Activated naive CD4-positive, alpha-beta T cell treated with anti-CD3 and anti-CD28 coated beads, Interleukin-2, amount 50 U/mL, for 72 hours (primary cell): ENCODE measurements at regions not wholly inside any gene's neighbourhood (a gene's known extent, or its start where the extent isn't known, plus 50 kb on each side); places are given as distances from the start of the nearest gene placed in this dataset.
"Not testable (repeated sequence)": the region's sequence is repeated elsewhere in the genome, so short reads cannot be mapped to it uniquely, and the experiment has no call there.

Source experiments
- ATAC-seq, 2 donors: fragments of 150-1000 bp; cut with Tn5 transposase; 2 replicates each; pipeline ENCODE4 v1.10.0; 2021; ENCODE audit warnings: mild to moderate bottlenecking in 2 of 2, moderate library complexity in 2 of 2
- DNase-seq, 2 donors: peaks; one replicate each; pipeline ENCODE4 v3.0.0; 2021 to 2022; ENCODE audit warnings: low spot score in 2 of 2
- H3K27ac Mint-ChIP-seq, 2 donors: one replicate each; pipeline ENCODE4 v1.8.0; 2022; ENCODE audit warnings: mild to moderate bottlenecking in 2 of 2, mixed read lengths in 2 of 2
- H3K36me3 Mint-ChIP-seq, 2 donors: one replicate each; pipeline ENCODE4 v1.8.0; 2022; ENCODE audit warnings: mixed read lengths in 2 of 2
- H3K9me3 Mint-ChIP-seq, 2 donors: one replicate each; pipeline ENCODE4 v1.8.0; 2022; ENCODE audit warnings: mixed read lengths in 2 of 2

DNA sequence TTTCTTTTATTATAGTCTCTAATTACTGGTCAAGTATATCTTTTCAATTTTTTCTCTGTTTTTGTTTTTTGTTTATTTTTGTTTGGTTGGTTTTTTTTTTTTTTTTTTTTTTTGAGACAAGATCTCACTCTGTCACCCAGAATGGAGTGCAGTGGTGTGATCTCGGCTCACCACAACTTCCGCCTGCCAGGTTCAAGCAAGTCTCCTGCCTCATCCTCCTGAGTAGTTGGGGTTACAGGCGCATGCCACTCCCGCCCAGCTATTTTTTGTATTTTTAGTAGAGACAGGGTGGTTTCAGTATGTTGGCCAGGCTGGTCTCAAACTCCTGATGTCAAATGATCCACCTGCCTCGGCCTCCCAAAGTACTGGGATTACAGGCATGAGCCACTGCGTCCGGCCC is 94.4 kb upstream of the LY86 start:
- not testable (repeated sequence) for DNase-seq, H3K9me3 Mint-ChIP-seq, H3K27ac Mint-ChIP-seq, H3K36me3 Mint-ChIP-seq, ATAC-seq

DNA sequence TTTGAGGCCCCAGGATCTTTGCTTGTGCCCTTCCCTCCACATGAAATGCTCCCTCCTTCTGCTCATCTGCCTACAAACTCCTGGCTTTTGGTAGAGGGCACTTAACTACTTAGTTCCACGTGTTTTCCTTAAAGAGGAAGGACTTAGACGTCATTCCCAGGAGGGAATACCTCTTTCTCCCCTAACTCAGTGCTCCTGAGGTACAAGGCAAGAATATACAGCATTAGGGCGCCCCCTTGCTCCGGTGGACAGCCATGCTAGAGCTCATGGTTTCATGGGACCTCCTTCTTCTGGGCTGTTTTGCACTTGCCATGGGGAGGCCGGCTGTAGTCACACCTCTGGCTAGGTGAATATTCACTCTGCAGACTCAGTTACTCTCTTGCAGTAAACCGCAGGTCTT is 93.8 kb upstream of the LY86 start:
- ATAC-seq (no peak), DNase-seq (peak in 1 of 2 donors; percentile 43)
- Mint-ChIP-seq H3K27ac (no peak overlapping the region), H3K9me3 (no peaks in the 10 kb centered on the region), H3K36me3 (no peaks in the 10 kb centered on the region)

DNA sequence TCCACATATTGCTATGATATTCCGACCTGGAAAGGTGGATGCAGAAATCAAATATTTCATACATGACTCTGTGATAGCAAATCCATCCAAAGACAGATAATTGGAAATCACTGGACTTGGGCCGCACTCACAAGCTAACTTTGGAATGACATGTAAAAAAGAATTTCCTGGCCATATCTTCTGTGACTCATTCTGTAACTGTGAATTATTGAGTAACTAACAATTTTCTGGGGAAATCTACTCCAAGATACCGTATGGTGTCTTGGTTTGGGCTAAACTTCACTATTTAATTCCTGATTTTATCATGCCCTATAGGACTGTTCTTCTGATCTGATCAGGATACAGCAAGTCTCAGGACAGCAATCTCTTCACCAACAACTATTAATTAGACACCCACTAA is 92.7 kb upstream of the LY86 start:
- DNase-seq (no peak), ATAC-seq (no peak)
- no peaks in the 10 kb centered on the region for H3K36me3 Mint-ChIP-seq
- H3K9me3 Mint-ChIP-seq: no peaks in the 10 kb centered on the region
- H3K27ac Mint-ChIP-seq: no peak overlapping the region

DNA sequence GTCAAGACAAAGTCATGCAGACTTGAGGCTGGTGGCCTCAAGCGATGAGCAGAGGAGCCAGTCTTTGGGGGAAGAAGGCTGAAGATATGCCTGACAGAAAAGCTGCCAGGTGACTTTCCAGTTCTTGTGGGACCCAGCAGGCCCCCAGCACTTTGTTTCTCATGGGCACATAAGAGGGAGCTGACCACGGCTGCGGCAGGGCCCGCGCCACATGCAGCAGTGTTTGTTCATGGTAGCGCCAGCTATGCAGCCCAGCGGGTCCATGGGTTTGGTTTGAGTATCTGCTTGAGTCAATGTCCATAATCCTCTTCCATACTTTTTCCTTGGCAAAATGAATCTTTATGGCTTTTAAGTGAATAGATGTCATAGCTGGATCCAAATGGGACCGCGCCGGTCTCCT is 91.0 kb upstream of the LY86 start:
- no peaks in the 10 kb centered on the region for H3K36me3 Mint-ChIP-seq
- ATAC-seq: no peak
- DNase-seq: no peak
- no peaks in the 10 kb centered on the region for H3K9me3 Mint-ChIP-seq
- no peak overlapping the region for H3K27ac Mint-ChIP-seq

DNA sequence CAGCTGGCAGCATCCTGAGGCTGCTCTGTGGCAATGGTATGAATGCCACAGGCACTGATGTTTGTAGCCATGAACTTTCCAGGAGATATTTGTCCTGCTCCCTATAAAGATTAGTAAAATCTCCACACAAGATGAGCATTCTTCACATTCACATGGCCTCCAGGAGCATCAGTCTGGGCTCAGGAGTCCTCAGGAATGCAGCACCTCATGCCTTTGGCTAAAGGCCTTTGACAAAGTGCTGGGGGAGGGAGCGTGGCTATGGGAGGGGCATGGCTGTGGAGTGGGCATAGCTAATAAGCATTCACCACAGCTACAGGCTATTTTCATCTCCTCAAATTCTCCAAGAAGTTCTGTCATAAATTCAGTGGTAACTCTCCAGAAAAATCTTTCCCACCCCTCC is 90.5 kb upstream of the LY86 start:
- DNase-seq: no peak
- ATAC-seq: no peak
- H3K36me3 Mint-ChIP-seq: no peaks in the 10 kb centered on the region
- no peak overlapping the region for H3K27ac Mint-ChIP-seq
- no peaks in the 10 kb centered on the region for H3K9me3 Mint-ChIP-seq

DNA sequence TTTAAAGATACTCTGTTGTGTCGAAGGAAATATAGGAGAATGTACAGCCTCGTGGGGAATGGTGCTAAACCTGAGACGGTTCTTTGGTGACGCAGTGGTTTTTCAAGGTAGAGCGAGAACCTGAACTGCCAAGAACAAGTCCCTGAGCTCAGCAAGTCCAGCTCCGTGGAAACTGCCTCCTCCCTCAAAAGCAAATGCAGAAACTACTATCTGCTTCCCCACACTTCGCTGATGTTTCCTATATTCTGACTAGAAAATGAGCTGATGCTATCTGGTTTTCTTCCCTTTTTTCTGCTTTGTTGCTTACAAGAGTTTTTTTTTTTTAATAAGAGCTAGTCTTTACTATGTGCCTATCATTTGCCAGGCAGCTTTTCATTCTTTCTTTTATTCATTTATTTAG is 85.3 kb upstream of the LY86 start:
- DNase-seq (no peak), ATAC-seq (no peak)
- Mint-ChIP-seq H3K36me3 (no peaks in the 10 kb centered on the region), H3K9me3 (no peaks in the 10 kb centered on the region), H3K27ac (no peak overlapping the region)

DNA sequence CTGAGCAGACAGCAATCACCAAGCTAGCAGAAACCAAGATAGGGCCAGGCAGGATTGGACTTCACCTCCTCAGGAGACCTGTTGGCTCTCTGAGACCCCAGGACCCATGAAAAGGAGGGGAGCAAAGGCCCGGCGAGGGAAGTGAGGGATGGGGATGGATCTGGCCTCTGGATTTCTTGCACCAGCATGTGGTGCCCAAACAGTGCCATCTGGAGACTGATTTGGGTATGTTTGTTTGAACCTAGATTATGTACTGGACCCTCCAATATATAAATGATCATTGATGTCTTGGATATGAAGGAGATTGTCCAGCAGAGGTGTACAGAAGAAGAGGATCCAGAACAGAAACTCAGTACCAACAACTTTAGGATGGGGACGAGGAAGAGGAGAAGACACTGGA is 83.4 kb upstream of the LY86 start:
- Mint-ChIP-seq H3K36me3 (no peaks in the 10 kb centered on the region), H3K27ac (no peak overlapping the region), H3K9me3 (no peaks in the 10 kb centered on the region)
- ATAC-seq: no peak
- no peak for DNase-seq

DNA sequence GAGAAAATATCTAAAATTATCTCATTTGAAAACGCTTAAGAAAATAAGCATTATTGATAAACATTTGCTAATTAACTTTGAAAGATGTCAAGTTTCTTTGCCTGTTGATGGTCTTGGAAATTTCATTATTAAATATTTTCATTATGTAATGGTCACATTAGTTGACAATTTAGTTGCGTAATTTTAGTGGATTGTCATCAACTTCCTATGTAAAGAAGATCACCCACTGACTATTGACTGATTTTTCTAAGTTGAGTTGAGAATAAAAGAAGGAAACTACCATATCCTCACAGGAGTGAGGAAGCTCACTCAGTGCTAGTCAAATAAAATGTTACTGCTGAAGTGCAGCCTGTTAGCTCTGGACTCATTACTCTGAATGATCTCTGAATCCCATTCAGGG is 79.9 kb upstream of the LY86 start:
- ATAC-seq (no peak), DNase-seq (no peak)
- no peaks in the 10 kb centered on the region for H3K9me3 Mint-ChIP-seq

DNA sequence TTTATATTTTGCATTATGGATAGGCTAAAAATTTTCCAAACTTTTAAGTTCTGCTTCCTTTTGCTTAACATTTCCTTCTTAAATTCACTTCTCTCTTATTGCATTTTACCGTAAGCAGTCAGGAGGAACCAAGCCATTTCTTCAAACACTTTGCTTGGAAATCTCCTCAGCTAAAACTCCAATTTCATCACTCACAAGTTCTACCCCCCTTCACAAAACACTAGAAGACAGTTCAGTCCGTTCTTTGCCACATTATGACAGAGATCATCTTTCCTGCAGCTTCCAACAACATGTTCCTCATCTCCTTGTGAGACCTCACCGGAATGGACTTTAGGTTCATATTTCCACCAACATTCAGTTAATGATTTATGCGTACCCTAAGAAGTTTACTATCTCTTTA is 79.2 kb upstream of the LY86 start:
- DNase-seq: no peak
- ATAC-seq: no peak
- no peaks in the 10 kb centered on the region for H3K9me3 Mint-ChIP-seq
- H3K27ac Mint-ChIP-seq: no peak overlapping the region
- H3K36me3 Mint-ChIP-seq: no peaks in the 10 kb centered on the region

More for the DNA sequence above, 79.9 kb upstream of the LY86 start:
- no peak overlapping the region for H3K27ac Mint-ChIP-seq
- no peaks in the 10 kb centered on the region for H3K36me3 Mint-ChIP-seq

DNA sequence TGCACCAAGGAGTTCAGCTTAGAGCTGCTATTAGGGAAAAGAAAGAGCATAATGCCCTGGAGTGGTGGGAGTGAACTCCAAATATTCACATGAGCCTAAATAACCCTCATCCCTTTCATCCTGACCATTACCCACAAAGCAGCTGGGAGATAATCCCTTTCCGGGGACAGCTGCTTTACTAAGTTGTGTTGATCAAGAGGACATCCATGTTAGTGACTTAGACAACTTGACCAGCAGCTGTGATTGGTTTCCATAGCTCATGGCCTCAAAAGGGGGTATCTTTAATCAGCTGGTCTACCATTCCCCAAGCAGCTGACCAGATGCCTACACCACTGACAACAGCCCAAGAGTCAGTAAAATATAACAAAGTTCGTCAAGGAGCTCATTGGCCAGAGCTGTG is 75.8 kb upstream of the LY86 start:
- no peak for ATAC-seq
- no peak for DNase-seq
- peaks cover 0 to 4% of the 10 kb centered on the region in 2 donors for H3K9me3 Mint-ChIP-seq
- H3K36me3 Mint-ChIP-seq: no peaks in the 10 kb centered on the region
- H3K27ac Mint-ChIP-seq: no peak overlapping the region

DNA sequence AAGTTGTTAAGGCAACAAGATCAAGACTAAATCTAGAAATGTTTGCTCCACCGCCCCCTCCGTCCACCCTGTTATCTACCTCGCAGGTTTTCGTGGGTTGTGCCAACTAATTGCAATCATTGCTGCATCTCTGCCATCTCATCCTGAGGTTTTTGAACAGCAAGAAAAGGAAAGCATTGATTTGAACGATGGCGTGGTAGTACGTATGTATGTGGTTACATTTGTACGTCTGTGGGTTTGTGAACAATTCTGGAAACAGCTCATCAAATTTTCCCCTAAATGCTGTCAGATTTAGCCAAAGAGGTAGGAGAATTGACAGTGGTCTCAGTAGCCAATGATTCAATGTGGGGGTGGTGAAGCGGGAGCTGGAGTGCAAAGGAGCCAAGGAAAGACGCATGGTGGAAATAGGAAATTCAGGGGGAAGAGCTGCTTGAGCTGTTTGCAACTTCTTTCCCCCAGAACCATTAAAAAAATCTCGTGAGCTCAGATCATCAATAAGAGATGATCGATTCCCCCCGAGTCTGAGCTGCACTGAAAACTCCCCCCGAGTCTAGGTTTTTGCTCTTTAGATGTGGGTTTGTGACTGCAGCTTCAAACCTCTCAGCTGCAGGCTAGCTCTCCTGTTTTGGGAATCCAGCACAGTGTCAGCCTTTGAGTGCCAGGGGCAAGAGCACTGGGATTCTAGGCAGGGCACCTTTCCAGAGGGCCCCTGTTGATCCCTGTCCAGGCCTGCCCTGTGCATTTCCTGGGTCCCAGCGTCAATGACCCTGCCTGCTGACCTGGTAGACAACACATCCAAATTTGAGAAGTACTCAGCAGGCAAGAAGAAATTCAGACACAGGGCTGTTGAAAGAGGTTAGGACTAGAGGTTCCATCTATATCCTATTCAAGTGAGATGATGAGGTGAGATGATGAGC is 72.6 kb upstream of the LY86 start:
- ATAC-seq (peak; percentile 90 to 94), DNase-seq (peak; percentile 61 to 65)
- peaks cover 0 to 6% of the 10 kb centered on the region in 2 donors for H3K36me3 Mint-ChIP-seq
- peaks cover 0 to 4% of the 10 kb centered on the region in 2 donors for H3K9me3 Mint-ChIP-seq
- peak overlapping the region; percentile 48 to 77 for H3K27ac Mint-ChIP-seq

DNA sequence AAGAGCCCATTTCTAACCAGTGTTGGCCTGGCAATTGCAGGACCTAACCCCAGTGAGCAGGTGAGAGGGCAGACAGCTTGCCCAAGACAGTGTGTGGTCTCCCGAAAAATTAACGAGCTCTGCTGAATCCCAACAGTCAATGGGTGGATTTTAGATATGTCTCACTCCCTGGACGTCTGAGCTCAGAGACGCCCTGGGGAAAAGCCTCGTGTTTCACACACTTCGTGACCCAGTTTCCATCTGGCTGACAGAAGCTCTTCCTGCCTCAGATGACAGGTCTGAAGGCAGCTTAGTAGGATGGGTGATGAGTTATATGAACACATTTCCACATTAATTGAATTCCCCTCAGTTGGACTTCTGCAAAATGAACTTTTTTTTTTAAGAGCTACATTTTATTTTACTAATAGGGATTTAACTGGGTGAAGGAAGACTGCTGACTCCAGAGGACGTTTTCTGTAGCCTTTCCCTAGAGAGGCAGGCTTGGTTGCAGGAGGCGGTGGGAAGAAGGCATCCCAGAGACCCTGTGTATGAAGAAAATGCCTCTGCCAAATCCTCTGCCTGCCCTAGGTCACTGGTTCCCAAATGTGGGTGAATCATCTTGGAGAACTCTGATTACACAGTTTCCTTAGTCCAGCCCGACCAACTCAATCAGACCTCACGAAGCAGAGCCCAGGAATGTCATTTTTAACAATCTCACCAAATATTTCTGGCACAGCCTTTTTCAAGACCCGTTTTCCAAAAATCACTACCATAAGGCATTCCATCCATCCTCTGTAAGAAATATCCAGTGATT is 71.7 kb upstream of the LY86 start:
- peaks cover 0 to 4% of the 10 kb centered on the region in 2 donors for H3K9me3 Mint-ChIP-seq
- H3K27ac Mint-ChIP-seq: peak overlapping the region; percentile 48 to 77
- peak in 1 of 2 donors; percentile 8 for DNase-seq
- peak in 1 of 2 donors; percentile 13 for ATAC-seq
- H3K36me3 Mint-ChIP-seq: peaks cover 0 to 6% of the 10 kb centered on the region in 2 donors

DNA sequence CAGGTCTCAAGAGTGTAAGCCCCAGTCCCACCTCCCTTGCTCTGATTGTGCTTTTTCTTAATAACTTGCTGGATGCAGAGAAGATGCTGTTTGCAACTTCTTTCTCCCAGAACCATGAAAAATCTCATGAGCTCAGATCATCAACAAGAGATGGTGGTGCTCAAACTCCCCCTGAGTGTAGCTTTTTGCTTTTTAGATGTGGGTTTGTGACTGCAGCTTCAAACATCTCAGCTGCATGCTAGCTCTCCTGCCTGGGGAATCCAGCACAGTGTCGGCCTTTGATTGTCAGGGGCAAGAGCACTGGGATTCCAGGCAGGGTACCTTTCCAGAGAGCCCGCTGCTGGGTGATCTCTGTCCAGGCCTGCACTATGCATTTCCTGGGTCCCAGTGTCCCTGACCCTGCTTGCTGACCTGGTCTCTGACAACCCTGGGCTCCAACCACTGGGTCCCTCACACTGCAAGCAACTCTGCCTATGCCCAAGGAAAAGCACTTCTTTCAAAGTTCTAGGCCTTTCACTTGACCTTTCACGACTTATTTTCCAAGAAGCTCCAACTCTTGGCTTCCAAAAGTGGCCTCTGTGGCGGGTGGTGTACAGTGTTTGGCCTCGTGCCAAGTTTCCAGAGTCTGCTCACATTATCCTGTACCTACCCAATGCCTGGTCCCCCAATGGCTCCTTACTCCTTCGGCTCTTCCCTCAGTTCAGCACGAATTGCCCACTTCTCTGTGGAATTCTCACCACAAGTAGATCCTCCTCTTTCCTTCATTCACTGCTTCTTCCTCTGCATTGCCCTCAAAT is 69.7 kb upstream of the LY86 start:
- DNase-seq: no peak
- Mint-ChIP-seq H3K27ac (no peak overlapping the region), H3K9me3 (peaks cover 0 to 4% of the 10 kb centered on the region in 2 donors), H3K36me3 (peaks cover 0 to 6% of the 10 kb centered on the region in 2 donors)
- ATAC-seq: no peak

DNA sequence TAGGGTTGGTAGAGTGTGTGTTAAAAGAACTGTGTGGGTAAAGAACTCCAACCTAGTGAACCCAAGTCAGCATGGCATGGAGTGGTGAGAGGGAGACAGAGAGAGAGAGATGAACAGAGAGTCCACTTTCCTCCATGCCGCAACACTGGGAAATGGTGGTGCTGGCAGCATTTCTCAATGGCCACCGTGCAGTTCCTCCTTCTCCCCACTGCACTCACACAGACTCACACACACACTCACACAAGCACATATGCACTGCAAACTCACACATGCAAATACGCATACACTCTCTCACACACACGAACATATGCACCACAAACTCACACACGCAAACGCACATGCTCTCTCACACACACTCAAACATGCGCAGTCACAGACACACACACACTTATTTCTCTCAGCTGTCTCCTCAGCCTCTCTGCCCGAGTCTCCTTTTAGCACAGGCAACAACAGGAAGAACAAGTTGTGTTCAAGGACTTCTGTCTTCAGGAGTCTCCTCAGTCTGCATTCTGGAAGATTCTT is 66.5 kb upstream of the LY86 start:
- no peak for ATAC-seq
- H3K27ac Mint-ChIP-seq: no peak overlapping the region

DNA sequence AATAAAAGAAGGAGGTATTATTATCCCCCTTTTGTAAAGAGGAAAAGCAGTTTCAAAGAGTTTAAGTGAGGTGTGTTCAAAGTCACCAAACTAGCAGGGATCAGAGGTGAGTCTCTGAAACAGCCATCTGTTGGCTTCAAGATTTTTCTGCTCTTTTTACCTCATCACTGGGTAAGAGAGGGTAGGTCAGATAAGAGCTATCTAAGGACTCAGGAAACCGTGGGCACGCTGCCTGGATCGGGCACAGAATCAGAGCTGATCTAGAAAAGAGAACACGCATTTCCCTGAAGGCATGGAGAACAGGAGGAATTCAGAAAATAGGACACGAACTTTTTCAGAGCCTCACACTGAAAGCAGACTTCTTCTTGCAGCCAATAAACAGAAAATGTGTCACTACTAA is 65.8 kb upstream of the LY86 start:
- Mint-ChIP-seq H3K9me3 (no peaks in the 10 kb centered on the region), H3K36me3 (peaks cover 0 to 6% of the 10 kb centered on the region in 2 donors), H3K27ac (no peak overlapping the region)
- ATAC-seq (no peak), DNase-seq (no peak)

More for the DNA sequence above, 66.5 kb upstream of the LY86 start:
- H3K36me3 Mint-ChIP-seq: peaks cover 0 to 6% of the 10 kb centered on the region in 2 donors
- no peak for DNase-seq
- no peaks in the 10 kb centered on the region for H3K9me3 Mint-ChIP-seq

DNA sequence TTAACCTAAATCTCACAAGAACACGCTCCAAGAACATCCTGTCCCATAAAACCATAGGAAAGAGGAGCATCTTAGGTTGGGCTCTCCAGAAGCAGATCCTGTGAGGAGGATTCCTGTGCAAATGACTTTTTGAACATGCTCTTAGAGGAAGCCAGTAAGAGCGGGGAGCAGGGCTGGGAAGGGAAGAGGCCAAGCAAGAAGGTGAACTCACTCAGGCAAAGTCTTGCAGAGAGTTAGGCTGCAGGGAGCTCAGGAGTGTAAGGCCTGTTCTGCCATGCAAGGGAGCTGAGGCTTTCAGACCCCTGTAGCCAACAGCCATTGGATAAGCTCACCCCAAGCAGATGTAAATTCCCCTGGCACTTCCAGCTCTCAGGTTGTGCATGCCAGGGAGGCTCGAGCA is 63.6 kb upstream of the LY86 start:
- no peaks in the 10 kb centered on the region for H3K36me3 Mint-ChIP-seq
- no peak overlapping the region for H3K27ac Mint-ChIP-seq
- ATAC-seq: no peak
- H3K9me3 Mint-ChIP-seq: peaks cover 0 to 2% of the 10 kb centered on the region in 2 donors
- no peak for DNase-seq
